ENCODE measurements at regions not wholly inside any gene's neighbourhood (a gene's known extent, or its start where the extent isn't known, plus 50 kb on each side); places are given as distances from the start of the nearest gene placed in this dataset.
A peak's percentile ranks its signal among the peaks of the same experiment; 100 is the strongest.

- no peak for DNase-seq
These were observed 93.0 kb downstream of the MTPAP start for GRCh38 chr10:30256084-30256483.

GRCh38 chr10:30254926-30255325 is 94.2 kb downstream of the MTPAP start:
- no peak for DNase-seq

GRCh38 chr10:30248728-30249127 is 100.3 kb downstream of the MTPAP start:
- DNase-seq, result no peak

- peak; percentile 40 for DNase-seq
These were observed 101.4 kb downstream of the MTPAP start for GRCh38 chr10:30247704-30248103.

GRCh38 chr10:30241422-30242110 is 107.5 kb downstream of the MTPAP start:
- DNase-seq, result no peak

- no peak for DNase-seq
These were observed 110.2 kb downstream of the MTPAP start for GRCh38 chr10:30238836-30239235.

- DNase-seq, result no peak
These were observed 115.7 kb downstream of the MTPAP start for GRCh38 chr10:30233186-30233959.

- DNase-seq, result no peak
These were observed 117.4 kb downstream of the MTPAP start for GRCh38 chr10:30231709-30232108.

GRCh38 chr10:30231071-30231652 is 117.9 kb downstream of the MTPAP start:
- DNase-seq, result no peak

- no peak for DNase-seq
These were observed 119.5 kb downstream of the MTPAP start for GRCh38 chr10:30229536-30229935.

GRCh38 chr10:30228417-30229036 is 120.6 kb downstream of the MTPAP start:
- DNase-seq, result no peak

- DNase-seq, result no peak
These were observed 121.6 kb downstream of the MTPAP start for GRCh38 chr10:30227481-30227880.

GRCh38 chr10:30219971-30220751 is 128.9 kb downstream of the MTPAP start:
- DNase-seq, result peak; percentile 72

- DNase-seq, result no peak
These were observed 132.3 kb downstream of the MTPAP start for GRCh38 chr10:30216821-30217220.

GRCh38 chr10:30215623-30216022 is 133.5 kb downstream of the MTPAP start:
- DNase-seq, result no peak

- no peak for DNase-seq
These were observed 133.9 kb downstream of the MTPAP start for GRCh38 chr10:30215141-30215540.

- DNase-seq, result no peak
These were observed 138.8 kb downstream of the MTPAP start for GRCh38 chr10:30210296-30210695.

GRCh38 chr10:30208330-30208729 is 140.7 kb downstream of the MTPAP start:
- no peak for DNase-seq

- DNase-seq, result no peak
These were observed 141.5 kb downstream of the MTPAP start for GRCh38 chr10:30207485-30208052.

- DNase-seq, result no peak
These were observed 140.6 kb upstream of the JCAD start for GRCh38 chr10:30200017-30200415.

GRCh38 chr10:30199376-30200016 is 140.1 kb upstream of the JCAD start:
- DNase-seq, result no peak

GRCh38 chr10:30197186-30197585 is 137.8 kb upstream of the JCAD start:
- DNase-seq, result no peak

All from hematopoietic multipotent progenitor cell treated with erythropoietin and hydrocortisone succinate and interleukin-3 and kit ligand, for 8 days (in vitro differentiated cells).